ENCODE measurements at regions not wholly inside any gene's neighbourhood (a gene's known extent, or its start where the extent isn't known, plus 50 kb on each side); places are given as distances from the start of the nearest gene placed in this dataset.

DNA sequence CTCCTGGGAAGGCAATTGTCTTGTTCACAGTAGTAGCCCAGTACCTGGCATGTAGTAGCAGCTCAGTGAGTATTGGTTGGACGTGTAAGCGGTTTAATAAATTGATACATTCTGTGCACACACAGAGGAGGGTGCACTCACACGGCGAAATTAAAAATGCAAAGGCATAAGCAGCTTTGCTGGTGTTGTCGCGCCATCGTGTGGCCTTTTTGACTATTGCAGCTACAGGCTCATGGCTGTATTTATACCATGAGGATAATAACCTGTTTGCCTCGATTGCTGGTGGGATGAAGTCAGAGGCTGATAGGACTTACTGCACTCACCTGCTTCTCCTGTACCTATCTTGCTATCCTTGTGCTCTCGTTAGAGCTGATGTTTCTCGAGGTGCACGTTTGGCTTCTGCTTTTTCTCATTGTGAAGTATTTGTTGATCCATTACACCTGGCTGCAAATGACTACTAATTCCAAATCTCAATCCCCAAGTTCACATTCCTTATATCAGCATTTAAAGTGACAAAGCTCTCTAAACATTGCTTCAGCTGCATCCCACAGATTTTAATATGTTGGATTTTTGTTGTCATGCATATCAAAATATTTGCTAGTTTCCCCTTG is 61.5 kb downstream of the TBXT start:
- peak; percentile 4 to 54 (median 6) for DNase-seq

DNA sequence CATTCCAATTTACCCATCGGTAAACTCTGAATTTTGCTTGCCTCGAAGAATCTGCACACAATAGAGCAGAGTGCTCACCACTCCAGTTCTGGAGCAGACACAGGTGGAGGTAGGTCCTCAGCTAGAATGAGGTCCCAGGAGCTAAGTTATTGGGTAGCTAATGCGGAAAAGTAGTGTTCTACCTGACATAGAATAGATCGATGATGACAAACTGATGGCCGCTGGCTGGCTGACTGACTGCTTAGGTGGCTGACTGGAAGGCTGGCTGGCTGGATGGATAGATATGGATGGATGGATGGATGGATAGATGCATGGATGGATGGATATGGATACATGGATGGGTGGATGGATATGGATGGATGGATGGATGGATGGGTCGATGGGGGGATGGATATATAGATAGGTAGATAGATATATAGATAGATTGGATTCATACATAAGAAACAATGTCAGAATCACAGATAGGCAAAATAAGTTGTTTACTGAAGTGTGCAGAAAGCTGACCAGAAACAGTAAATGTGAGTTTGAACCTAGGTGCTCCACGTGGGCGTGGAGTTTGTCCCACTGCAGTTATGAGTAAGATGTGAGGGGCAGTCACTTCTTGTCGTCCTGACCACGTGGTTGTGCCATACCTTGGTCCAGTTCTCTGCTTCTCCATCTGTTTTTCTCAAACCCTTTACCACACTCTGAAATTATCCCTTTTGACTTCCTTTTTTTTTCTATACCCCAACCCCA is 62.1 kb downstream of the TBXT start:
- no peak for DNase-seq

DNA sequence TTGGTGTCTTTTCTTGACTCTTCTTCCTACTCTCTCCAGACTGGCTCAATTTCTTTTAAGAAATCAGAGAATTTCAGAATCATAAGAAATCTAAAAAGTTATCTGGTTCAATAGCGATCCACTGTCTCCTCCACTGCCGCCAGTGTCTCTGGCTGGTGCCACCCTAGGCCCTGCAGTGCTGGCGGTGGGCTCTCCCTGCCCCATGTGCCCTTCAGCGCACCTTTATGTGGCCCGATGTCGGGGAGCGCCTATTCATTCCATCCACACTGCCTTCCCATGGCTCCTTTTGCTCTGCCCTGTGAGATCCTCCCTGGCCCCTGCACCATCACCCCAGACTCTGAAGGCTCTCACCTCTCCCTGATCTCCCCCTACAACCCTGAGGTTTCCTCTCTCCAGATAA is 62.8 kb downstream of the TBXT start:
- no peak for DNase-seq

DNA sequence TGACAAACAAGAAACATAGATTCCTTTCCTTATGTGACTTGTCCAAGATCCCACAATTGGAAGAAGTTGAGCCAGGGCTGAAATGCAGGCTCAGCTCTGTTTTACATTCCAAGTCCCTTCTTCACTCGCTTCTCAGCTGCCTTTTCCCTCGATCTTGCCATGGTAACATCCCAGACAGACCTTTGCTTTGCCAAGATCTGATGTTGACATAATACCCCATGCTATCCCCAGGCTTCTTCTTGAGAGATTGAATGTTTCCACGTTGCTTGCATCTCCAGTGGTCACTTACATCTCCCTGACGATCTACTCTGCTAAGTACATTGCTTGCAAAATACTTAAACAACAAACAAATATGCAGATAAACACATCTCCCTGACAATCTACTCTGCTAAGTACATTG is 63.5 kb downstream of the TBXT start:
- DNase-seq, result no peak

DNA sequence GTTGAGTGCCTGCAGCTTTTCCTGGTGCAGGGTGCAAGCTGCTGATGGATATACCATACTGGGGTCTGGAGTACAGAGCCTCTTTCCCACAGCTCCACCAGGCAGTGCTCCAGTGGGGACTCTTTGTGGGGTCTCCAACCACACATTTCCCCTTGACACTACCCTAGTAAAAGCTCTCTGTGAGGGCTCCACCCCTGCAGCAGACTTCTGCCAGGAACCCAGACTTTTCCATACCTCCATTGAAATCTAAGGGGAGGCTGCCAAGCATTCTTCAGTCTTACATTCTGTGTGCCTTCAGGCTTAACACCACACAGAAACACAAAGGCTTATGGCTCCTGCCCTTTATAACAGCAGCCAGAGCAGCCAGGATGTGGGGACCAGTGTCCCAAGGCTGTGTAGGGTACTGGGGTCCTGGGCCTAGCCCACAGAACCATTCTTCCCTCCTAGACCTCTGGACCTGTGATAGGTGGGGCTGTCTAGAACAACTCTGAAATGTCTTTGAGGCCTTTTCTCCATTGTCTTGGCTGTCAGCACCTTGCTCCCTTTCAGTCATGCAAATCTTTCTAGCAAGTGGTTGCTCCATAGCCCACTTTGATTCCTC is 65.7 kb downstream of the TBXT start:
- no peak for DNase-seq

- peak in 3 of 4 experiments; percentile 3 to 23 (median 14) for DNase-seq
Observed at GRCh38 chr6:166097914-166098522, 69.6 kb downstream of the TBXT start.

DNA sequence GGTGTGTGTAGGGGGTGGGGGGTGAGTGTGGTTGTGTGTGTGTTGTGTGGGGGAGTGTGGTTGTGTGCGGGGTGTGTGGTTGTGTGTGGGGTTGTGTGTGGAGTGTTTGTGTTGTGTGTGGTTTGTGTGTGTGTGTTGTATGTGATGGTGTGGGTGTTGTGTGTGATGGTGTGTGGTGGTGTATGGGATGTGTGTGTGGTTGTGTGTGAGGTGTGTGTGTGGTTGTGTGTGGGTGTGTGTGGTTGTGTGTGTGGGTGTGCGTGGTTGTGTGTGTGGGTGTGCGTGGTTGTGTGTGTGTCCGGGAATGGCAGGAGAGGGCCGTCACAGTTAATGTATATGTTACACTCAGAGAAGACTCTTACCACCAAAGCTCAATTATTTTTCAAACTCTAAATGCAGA is 79.8 kb downstream of the TBXT start:
- no peak for DNase-seq

DNA sequence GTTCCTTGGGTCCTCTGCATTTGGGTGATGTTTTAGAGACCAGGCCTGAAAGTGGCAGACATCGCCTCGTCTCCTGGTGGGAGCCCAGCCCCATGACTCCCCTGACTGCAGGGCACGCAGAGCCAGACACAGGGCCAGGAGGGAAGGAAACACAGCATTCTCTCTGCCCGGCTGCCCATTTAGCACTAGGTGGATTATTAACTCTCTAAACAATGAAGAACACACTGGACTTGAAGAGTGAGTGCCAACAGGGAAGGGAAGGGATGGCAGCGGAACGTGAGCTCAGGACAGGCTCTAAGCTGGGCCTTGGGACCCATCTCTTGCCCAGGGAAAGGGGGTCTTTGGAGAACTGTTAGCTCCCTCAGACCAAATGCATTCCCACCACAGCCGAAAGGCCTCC is 80.4 kb downstream of the TBXT start:
- DNase-seq, result no peak

- no peak for DNase-seq
Observed at GRCh38 chr6:166085500-166085899, 82.2 kb downstream of the TBXT start.

GRCh38 chr6:166084951-166085350 is 82.7 kb downstream of the TBXT start:
- no peak for DNase-seq

- no peak for DNase-seq
Observed at GRCh38 chr6:166079841-166080240, 87.8 kb downstream of the TBXT start.

DNA sequence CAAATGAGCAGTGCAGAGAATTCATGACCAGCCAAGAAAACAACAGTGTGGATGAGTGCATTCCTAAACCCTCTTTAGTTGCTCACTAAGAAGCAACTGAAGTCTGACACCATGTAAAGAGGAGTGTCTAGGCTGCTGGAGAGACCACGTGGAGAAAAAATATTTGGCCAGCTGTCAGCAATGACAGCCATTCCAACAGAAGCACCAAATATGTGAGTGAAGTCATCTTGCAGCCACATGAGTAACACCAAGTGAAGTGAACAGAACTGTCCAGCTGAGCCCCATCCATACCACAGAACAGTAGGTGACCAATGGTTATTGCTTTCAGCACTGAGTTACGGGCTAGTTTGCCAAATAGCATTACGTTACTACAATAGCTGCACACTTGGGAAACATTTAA is 89.4 kb downstream of the TBXT start:
- DNase-seq, result no peak

GRCh38 chr6:166076625-166077024 is 91.0 kb downstream of the TBXT start:
- DNase-seq, result no peak

- no peak for DNase-seq
Observed at GRCh38 chr6:166075925-166076324, 91.7 kb downstream of the TBXT start.

DNA sequence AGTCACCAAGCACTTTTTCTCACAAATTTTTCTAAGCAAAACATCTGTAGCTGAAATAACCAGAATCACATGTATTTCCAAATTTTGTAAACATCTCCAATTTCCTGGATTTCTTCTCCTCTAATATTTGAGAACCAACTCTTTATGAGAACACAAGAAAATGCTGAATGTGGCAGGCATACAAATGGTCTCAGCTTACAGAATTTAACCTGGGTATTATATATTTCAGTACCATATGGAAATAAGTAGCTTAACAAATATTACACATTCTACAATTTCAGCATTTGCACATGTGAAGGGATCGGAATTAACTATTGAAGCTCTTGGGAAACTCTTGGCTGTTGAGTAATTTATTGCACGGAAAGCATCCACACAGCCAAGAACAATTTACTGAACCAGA is 92.5 kb downstream of the TBXT start:
- no peak for DNase-seq

DNA sequence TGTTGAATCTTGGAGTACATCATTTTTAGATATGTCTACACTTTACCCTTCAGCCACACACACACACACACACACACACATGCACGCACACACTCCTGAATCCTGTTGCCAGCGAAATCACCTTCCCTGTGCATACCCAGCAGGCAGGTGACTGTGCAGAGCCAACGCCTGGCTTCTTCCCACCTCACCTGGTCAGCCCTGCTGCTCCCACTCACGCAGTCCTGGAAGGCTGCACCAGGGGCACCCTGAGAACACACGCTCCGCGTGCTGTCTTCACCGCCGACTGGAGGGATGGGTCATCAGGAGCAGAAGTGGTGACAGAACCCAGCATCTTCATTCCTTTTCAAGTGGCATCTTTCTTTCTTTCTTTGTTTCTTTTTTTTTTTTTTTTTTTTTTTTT is 94.6 kb downstream of the TBXT start:
- no peak for DNase-seq

DNA sequence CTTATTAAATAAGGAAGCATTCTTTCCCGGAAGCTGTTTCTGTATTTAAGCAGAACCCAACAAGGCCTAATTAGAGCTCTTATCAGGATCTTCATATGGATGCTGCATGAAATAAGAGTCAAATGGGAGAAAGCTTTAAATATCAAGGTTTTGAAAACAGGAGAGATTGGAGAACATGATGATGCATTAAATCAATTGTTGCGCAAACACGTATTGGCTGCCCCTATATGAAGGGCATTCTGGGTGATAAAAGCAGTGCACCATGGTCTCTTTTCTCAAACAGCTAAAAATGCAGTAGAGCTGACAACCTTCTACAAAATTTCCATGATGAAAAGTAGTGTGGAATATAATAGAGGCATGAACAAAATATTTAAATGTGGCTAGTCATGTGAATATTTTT is 98.9 kb downstream of the TBXT start:
- no peak for DNase-seq

DNA sequence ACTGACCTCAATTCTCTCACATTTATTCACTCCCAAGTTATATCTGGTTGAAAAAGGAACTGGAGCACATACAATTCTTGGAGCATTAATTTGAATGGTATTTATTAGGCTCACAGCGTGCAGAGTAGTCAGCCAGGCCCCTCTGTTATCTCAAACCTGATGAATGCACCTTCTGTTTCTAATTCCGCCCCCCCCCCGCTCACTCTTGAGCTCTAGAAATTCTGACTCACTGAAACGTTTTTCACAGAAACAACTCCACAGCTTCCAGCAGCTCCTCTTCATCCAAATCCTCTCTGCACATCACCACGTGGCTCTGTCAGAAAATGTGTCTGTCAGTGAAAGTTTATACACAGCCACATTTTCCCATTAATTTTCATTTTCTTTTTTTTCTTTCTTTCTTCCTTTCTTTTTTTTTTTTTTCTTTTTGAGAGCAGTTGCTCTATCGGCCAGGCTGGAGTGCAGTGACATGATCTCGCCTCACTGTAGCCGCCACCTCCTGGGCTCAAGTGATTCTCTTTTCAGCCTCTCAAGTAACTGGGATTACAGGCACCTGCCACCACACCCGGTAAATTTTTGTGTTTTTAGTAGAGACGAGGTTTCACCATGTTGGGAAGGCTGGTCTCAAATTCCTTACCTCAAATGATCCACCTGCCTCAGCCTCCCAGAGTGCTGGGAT is 109.4 kb downstream of the TBXT start:
- no peak for DNase-seq

DNA sequence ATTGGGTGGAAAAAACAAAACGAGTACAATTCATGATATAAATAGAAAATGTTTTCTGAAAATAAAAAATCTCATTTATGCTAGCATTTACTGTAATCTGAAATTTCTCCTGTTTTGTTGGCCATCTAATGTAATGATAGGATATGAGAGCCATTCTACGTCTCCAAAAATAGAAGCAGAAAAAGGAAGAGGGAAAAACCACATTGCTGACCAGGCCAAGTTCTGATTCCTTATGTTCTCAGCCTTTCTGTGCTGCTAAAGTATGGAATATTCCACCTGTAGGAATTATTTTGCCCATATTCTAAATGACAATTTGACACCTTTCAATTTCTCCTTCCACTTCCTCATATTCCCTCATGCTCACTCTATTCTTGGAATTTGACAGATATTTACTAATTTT is 110.2 kb downstream of the TBXT start:
- no peak for DNase-seq

GRCh38 chr6:166056637-166057036 is 111.0 kb downstream of the TBXT start:
- no peak for DNase-seq

GRCh38 chr6:166055801-166056200 is 111.8 kb downstream of the TBXT start:
- DNase-seq, result no peak

GRCh38 chr6:166052837-166053236 is 114.8 kb downstream of the TBXT start:
- DNase-seq, result no peak

- DNase-seq, result no peak
Observed at GRCh38 chr6:166050559-166050958, 117.1 kb downstream of the TBXT start.

GRCh38 chr6:166046982-166047381 is 120.7 kb downstream of the TBXT start:
- no peak for DNase-seq
